ENCODE measurements at regions not wholly inside any gene's neighbourhood (a gene's known extent, or its start where the extent isn't known, plus 50 kb on each side); places are given as distances from the start of the nearest gene placed in this dataset.
"Not testable (repeated sequence)": the region's sequence is repeated elsewhere in the genome, so short reads cannot be mapped to it uniquely, and the experiment has no call there.

- DNase-seq, result no peak
Measured at GRCh38 chr5:3092664-3093063, 341.2 kb upstream of the IRX2 start.

- DNase-seq, result no peak
Measured at GRCh38 chr5:3092211-3092610, 340.7 kb upstream of the IRX2 start.

DNA sequence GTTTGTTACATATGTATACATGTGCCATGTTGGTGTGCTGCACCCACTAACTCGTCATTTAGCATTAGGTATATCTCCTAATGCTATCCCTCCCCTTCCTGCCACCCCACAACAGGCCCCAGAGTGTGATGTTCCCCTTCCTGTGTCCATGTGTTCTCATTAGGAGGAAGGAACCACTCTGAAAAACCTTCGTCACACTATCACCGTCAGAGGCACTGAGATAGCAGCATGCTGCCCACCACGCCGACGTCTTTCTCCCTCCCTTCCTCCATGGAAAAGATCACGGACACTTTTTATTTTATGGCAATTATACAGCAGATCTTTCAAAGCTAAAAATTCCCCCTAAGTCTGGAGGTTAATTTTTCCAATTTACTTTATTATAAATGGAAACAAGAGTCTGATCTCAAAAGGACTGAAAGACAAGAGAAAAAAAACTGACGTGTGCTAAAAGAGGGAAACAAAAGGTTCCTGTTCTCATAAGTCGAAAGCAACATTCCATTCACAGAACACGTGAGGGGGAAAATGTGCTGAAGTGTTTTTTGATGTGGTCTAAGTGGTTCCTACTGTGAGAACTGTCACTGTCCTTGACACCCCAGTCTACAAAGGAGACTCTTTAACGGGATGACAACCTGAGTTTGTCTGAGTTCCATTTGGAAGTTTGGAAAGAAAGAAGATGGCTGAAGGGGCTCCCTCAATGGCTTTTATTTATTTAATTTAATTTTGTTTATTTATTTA, 339.7 kb upstream of the IRX2 start:
- no peak for DNase-seq

DNA sequence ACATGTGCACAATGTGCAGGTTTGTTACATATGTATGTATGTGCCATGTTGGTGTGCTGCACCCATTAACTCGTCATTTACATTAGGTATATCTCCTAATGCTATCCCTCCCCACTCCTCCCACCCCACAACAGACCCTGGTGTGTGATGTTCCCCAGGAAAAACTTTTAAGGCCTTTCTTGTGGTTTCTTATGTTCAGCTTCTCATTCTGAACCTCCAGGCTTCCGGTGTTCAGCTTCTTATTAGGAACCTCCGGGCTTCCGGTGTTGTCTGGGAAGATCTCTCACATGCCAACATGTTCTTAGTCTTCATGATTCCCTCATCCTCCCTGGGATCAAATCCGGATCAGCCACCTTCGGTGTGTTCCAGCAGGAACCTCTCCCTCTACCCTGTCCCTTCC, 338.8 kb upstream of the IRX2 start:
- not testable (repeated sequence) for DNase-seq

DNA sequence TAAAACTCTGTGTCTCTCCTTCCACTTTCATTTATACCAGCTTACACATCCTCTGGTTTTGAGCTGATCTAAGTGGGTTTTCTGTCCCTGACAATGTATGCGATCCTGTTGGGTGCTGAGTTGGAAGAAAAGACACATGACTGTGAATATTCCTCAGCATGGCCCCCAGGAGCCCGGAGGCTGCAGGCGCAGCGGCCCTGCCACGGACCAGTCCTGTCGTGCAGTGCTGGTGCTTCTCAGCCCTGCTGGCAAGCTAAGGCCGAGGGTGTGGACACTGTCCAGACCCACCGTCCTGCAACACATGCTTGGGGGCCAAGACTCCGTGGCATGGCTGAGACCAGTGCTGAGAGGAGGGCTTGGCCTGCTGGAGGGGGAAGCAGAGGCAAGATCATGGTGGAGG, 328.9 kb upstream of the IRX2 start:
- no peak for DNase-seq

GRCh38 chr5:3077684-3078083, 326.2 kb upstream of the IRX2 start:
- DNase-seq, result no peak

GRCh38 chr5:3075309-3075708, 323.8 kb upstream of the IRX2 start:
- DNase-seq, result no peak

DNA sequence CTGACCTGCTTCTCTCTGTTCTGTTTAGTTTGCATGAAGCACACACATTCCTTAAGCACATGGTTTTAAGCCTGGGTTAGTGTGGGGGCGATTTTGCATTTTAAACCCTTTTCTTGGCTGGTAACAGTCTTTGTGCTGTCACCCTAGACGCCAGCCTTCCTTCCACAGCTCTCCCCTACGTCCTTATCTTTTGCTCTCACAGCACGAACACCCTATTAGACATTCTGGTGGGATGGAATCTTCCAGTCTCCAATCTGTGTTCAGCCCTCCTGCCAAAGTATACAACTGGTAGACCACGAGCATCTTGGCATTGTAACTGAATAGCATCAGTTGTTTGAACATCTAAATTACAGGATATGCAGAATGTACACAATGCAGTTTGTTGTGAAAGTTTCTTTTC, 316.9 kb upstream of the IRX2 start:
- no peak for DNase-seq

DNA sequence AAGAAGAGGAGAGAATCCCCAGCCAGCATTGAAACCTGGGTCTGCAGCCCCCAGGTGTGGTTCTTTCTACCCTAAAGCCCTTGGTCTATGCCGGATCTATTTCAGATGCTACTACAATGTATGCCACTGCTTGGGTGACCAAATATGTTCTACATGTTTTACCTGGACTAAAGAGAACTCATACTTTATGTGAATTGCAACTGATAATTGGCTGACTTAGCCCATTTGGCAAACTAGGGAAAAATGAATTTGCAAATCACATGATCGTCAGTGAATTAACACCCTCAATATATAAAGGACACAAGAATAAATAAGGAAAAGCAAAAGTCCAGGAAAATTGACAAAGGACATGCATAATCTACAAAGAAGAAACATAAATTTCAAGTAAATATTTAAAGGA, 308.8 kb upstream of the IRX2 start:
- DNase-seq, result no peak

DNA sequence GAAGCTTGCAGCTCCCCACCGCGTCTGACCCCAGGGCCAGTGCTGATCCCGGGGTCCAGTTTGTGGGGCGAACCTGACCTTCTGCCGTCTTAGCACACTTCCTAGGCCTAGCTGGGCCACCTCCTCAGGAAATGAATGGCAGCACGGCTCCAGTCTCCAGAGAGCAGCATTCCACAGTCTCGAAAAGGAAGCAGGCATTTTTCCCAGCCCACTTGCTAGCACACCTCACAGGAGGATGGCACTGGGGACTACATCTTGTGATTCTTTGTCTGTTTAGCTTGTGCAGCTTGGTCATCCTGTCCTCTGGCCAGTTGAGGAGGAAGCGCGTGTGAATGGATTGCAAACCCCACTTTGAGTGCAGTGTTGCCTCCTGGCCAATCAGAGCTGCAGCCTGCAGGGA, 308.0 kb upstream of the IRX2 start:
- DNase-seq, result no peak

- DNase-seq, result no peak
Measured at GRCh38 chr5:3058942-3059341, 307.5 kb upstream of the IRX2 start.

GRCh38 chr5:3056866-3057265, 305.4 kb upstream of the IRX2 start:
- DNase-seq, result no peak

DNA sequence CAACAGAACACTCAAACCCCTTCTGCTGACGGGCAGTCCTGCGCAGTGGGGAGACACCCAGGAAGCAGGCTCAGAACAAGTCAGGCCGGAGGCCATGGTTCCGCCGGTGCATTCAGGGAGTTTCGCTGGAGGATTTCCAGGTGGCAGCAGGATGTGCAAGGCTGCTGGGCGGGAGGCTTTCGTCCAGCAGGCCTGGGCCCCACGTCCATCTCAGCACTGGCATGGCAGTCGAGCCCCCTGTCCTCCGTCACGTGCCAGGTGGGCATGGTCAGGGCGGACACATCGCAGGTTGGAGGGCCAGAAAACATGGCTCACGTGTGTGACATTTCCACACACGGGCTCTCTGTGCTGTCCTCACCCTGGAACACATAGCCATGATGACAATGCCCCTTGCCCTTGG, 299.9 kb upstream of the IRX2 start:
- DNase-seq, result no peak

DNA sequence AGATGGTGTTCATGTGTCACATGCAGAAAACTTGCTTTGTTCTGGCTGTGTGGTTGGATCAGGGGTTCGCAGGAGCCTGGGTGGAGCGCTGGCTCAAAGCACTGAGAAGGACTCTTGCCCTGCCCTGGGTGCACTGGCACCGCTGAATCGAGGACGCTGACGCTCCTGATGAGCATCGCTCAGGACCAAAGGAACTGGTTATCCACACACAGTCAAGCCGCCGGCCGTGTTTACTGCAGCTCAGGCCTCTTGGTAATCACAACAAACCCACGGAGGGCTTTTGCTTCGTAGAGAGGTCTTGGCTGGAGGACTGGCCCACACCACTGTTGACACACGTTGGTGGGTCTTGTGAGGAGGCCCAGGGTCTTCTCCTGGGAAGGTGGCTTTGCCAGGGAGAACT, 299.4 kb upstream of the IRX2 start:
- DNase-seq, result no peak

DNA sequence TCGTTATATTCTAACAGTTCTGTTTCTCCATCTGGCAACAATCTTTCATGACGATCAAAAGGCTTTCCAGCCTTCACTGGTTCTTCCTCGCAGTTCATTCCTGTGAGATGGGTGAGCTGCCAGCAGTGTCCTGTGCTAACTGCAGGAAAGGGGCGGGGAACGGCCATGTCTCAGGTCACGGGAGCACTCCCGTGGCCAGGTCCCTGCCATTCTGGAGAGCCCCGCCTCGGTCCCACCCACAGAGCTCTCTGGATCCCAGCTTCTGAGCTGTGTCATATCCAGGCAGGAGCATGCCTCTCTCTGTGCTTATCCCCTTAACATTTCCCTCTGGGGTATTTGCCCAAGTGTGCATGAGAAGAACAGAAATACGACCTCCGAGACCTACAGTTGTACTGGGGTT, 297.8 kb upstream of the IRX2 start:
- no peak for DNase-seq

GRCh38 chr5:3047212-3047774, 295.8 kb upstream of the IRX2 start:
- DNase-seq, result no peak

GRCh38 chr5:3043600-3043999, 292.1 kb upstream of the IRX2 start:
- no peak for DNase-seq

- no peak for DNase-seq
Measured at GRCh38 chr5:3041001-3041400, 289.5 kb upstream of the IRX2 start.

GRCh38 chr5:3036041-3036788, 284.7 kb upstream of the IRX2 start:
- no peak for DNase-seq

DNA sequence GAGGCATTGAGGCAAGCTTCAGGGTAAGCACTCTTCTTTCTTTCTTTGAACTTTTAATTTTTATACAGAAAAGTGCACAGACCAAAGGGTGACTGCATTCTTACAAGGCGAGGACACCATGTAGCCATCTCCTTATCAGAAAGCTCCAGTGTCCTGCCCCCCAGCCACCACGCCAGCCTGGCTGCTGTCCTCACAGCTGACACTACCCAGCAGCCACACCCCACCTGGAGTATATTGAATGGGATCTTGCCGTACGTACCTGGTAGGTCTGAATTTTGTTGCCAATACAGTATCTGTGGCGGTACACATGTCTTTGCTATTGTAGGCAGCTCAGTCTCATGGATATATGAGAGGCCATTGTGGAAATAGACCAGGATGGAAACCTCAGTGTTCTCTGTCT, 284.0 kb upstream of the IRX2 start:
- no peak for DNase-seq

GRCh38 chr5:3034881-3035280, 283.4 kb upstream of the IRX2 start:
- no peak for DNase-seq

DNA sequence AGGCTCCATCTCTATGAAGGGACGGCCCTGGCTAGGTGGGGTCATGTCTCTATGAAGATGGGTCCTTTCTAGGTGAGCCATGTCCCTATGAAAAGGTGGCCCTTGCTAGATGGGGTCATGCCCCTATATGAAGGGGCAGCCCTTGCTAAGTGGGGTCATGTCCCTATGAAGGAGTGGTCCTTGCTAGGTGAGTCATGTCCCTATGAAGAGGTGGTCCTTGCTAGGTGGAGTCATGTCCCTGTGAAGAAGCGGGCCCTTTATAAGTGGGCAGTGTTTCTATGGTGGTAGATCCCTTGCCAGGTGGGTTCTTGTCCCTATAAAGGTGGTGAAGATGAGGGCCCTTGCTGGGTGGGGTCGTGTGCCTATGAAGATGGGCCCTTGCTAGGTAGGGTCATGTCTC, 283.0 kb upstream of the IRX2 start:
- no peak for DNase-seq

GRCh38 chr5:3033033-3033755, 281.7 kb upstream of the IRX2 start:
- DNase-seq, result no peak

DNA sequence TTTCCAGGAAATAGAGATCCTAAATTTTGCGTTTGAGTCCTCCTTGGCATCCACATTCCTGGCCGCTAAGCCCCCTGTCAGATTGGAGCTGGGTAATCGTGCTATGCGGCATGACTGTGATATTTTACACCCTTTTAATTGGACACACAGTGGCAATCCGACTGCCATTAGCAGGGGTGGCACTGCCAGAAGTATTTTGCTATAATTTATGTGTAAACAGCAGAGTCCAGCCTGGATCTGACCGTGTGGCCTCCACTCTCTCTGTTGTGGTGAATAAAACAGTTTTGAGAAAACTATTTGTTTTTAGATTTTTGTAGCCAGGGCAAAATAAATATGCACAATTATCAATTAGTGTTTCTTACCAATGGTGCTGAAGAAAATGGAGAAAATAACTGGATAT, 281.0 kb upstream of the IRX2 start:
- no peak for DNase-seq
